ENCODE measurements at regions not wholly inside any gene's neighbourhood (a gene's known extent, or its start where the extent isn't known, plus 50 kb on each side); places are given as distances from the start of the nearest gene placed in this dataset.

DNA sequence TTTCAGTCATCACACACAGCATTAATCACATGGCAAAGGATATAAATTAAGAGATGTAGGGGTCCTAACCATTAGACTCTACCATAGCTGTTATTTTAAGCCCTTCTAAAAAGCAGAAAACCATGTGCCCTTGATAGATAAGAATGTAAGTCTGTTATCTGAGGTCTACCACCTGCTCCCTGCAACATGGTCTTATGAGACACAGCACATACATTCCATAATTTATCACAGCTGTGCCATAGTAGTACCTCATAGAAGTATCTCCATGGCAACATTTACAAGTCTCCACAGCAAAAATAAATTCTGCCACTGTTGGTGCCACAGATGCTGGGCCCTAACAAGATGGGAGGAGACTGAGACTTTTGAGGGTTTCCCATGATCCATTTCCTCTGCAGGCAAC is 265.4 kb downstream of the KDM5D start:
- Histone ChIP-seq H3K27ac (no peak overlapping the region), H3K27me3 (no peaks in the 10 kb centered on the region), H3K36me3 (no peaks in the 10 kb centered on the region), H3K4me1 (no peaks in the 10 kb centered on the region), H3K9me3 (no peaks in the 10 kb centered on the region), H3K4me3 (no peak overlapping the region)
- TF ChIP-seq, protein P1, sequence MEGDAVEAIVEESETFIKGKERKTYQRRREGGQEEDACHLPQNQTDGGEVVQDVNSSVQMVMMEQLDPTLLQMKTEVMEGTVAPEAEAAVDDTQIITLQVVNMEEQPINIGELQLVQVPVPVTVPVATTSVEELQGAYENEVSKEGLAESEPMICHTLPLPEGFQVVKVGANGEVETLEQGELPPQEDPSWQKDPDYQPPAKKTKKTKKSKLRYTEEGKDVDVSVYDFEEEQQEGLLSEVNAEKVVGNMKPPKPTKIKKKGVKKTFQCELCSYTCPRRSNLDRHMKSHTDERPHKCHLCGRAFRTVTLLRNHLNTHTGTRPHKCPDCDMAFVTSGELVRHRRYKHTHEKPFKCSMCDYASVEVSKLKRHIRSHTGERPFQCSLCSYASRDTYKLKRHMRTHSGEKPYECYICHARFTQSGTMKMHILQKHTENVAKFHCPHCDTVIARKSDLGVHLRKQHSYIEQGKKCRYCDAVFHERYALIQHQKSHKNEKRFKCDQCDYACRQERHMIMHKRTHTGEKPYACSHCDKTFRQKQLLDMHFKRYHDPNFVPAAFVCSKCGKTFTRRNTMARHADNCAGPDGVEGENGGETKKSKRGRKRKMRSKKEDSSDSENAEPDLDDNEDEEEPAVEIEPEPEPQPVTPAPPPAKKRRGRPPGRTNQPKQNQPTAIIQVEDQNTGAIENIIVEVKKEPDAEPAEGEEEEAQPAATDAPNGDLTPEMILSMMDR (IDR thresholded peaks at IDR 0.05), result no peak
- TF ChIP-seq POLR2A (IDR thresholded peaks at IDR 0.05), result no peak
- no peak for DNase-seq

DNA sequence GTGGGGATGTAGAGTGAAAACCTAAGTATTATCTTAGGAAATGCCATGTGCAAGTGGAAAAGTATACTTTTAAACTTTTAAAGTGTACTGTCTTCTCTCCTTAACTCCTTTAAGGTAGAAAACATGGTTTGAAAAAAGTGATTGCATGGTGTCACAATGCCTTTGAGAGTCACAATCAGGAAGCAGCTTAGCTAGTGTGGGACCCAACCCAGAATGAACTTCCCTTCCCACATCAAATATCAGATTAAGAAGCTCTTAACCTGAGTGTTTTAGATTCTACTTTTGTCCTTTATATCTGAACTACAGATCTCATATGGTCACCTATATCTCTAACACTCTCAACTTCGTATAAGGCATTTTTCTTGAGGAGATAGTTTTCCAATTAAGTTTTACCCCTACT is 266.6 kb downstream of the KDM5D start:
- no peaks in the 10 kb centered on the region for H3K27me3 ChIP-seq
- no peak for TF ChIP-seq POLR2A (IDR thresholded peaks at IDR 0.05)
- TF ChIP-seq, protein P1 (IDR thresholded peaks at IDR 0.05), result no peak
- DNase-seq, result no peak
- H3K36me3 ChIP-seq, result no peaks in the 10 kb centered on the region
- H3K4me1 ChIP-seq, result no peaks in the 10 kb centered on the region
- H3K4me3 ChIP-seq, result no peak overlapping the region
- H3K9me3 ChIP-seq, result no peaks in the 10 kb centered on the region
- H3K27ac ChIP-seq, result no peak overlapping the region

DNA sequence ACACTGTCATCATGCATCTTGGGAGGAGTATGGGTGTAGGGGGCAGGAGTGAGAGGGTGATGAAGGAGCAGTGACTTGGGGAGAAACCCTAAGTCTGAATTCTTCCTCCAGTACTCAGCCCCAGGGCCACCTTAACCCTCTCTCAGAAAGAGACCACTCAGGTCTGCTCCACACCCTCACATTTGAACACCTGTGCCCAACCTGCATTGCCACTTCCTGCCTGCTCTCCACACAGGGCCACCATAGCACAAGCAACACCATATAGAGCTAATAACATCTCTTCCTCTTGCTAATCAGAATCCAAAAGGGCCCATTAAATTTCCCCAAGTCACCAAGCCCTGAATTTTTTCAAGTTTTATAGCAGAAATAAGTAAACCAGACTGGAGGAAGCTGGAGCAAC is 278.7 kb downstream of the KDM5D start:
- TF ChIP-seq, protein P1 (IDR thresholded peaks at IDR 0.05), result no peak
- TF ChIP-seq POLR2A (IDR thresholded peaks at IDR 0.05), result no peak
- H3K27ac ChIP-seq, result no peak overlapping the region
- no peaks in the 10 kb centered on the region for H3K9me3 ChIP-seq
- no peaks in the 10 kb centered on the region for H3K4me1 ChIP-seq
- H3K27me3 ChIP-seq, result no peaks in the 10 kb centered on the region
- no peak for DNase-seq
- no peaks in the 10 kb centered on the region for H3K36me3 ChIP-seq
- no peak overlapping the region for H3K4me3 ChIP-seq

DNA sequence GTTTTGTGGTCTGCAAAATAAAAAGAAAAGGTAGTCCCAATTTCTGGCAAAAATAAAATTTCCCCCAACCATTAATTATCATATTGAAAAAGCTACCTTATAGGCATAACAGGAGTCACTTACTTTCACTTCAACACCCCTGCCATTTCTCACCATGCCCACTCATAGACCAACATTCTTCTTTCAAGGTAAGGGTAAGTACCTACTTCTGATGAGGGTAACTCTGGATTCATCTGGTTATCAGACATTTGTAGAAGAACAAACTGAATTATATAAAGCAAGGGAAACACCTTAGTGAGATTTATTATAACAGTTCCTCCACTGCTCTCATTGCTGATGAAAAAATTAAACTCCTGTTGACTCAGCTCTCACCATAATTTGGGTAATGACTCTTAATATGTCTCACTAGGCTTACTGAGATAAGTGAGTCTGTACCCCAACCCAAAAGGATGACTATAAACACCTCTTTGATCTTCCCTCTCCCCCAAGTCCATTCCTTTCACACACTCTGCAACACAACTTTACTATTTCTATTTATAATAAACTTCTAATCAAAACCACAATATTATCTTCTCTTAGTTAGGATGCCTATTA is 287.6 kb downstream of the KDM5D start:
- Histone ChIP-seq H3K4me3 (no peak overlapping the region), H3K27ac (no peak overlapping the region), H3K9me3 (no peaks in the 10 kb centered on the region), H3K36me3 (no peaks in the 10 kb centered on the region), H3K27me3 (no peaks in the 10 kb centered on the region), H3K4me1 (no peaks in the 10 kb centered on the region)
- TF ChIP-seq, protein P1 (IDR thresholded peaks at IDR 0.05), result no peak
- TF ChIP-seq POLR2A (IDR thresholded peaks at IDR 0.05), result no peak
- no peak for DNase-seq

DNA sequence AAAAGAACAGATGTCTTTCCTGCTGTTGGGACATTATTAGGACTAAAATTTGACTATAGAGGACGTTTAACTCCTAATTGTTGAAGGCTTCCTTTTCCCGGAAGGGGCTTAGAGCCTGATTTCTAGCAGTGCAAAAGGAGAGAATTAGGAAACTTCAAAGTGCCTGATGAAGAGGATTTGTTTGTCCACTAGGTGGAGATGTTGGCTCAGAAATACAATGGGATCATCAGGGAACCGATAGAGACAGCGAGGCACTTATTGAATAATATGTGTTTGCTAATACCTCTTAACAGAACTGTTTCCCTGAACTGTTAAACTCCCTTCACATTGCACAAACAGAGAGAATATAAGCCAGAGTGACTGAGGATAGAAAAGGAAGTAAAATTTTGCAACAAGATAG is 311.5 kb downstream of the KDM5D start:
- Histone ChIP-seq H3K27me3 (no peaks in the 10 kb centered on the region), H3K9me3 (no peaks in the 10 kb centered on the region), H3K36me3 (no peaks in the 10 kb centered on the region), H3K4me3 (no peak overlapping the region), H3K4me1 (no peaks in the 10 kb centered on the region), H3K27ac (no peak overlapping the region)
- TF ChIP-seq, protein P1 (IDR thresholded peaks at IDR 0.05), result peak in 3 of 6 experiments; percentile 49 to 69 (median 65)
- no peak for TF ChIP-seq POLR2A (IDR thresholded peaks at IDR 0.05)
- DNase-seq, result no peak
